GM12892 (cell line): ENCODE measurements at regions not wholly inside any gene's neighbourhood (a gene's known extent, or its start where the extent isn't known, plus 50 kb on each side); places are given as distances from the start of the nearest gene placed in this dataset.

ENCODE experiments used
- POLR2A ChIP-seq: IDR thresholded peaks from 2 replicates; pipeline ENCODE4 v1.6.1; 2011; ENCODE audit warnings: low read depth, low read length, control low read depth
- POLR2AphosphoS5 ChIP-seq: IDR thresholded peaks from 2 replicates; pipeline ENCODE4 v1.6.1; 2011; ENCODE audit warnings: low read depth, low read length, control low read depth
- TAF1 ChIP-seq: IDR thresholded peaks from 2 replicates; pipeline ENCODE4 v1.6.1; 2011; ENCODE audit warnings: low read depth, mild to moderate bottlenecking, control low read depth, low read length, borderline replicate concordance

DNA sequence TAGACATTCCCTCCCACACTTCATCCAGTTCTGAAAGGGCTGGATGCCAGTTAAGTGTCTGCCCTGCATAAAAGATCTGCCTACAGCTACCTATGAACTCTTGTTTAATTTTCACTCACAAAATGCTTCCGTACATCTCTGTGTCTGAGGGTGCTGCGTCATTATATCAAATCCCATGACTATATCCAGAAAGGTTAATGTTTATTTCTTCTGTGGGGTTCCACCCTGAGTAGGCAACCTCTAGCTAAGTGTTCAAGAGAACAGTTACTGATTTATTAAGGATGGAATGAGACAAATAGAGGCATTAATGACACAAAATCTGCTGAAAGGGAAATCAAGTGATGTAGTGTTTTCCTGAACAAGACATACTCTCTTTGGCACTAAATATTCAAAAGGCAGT is 220.2 kb downstream of the MTHFS start:
- no peak for TF ChIP-seq POLR2A
- no peak for TF ChIP-seq POLR2AphosphoS5
- TF ChIP-seq TAF1, result no peak
